ENCODE measurements at regions not wholly inside any gene's neighbourhood (a gene's known extent, or its start where the extent isn't known, plus 50 kb on each side); places are given as distances from the start of the nearest gene placed in this dataset.

- H3K4me3 ChIP-seq (replicated peaks in 1 of 4; ENCODE audit: control extremely low read depth in 1 of 4, insufficient read depth in 1 of 4, low read depth in 3 of 4, low read length in 4 of 4), result no peak overlapping the region
- DNase-seq (ENCODE audit: low read depth in 2 of 2), result peak; percentile 80 to 93
- no peak overlapping the region for H2AFZ ChIP-seq (ENCODE audit: low read length)
- no peaks in the 10 kb centered on the region for H4K20me1 ChIP-seq (ENCODE audit: control insufficient read depth, extremely low read depth, insufficient read depth, low read length)
- peaks cover 6% of the 10 kb centered on the region for H3K4me1 ChIP-seq (ENCODE audit: control insufficient read depth, extremely low read depth, insufficient read depth, low read length)
- TF ChIP-seq CTCF (conservative IDR thresholded peaks at IDR 0.05 in 1 of 2, IDR thresholded peaks at IDR 0.05 in 1 of 2; ENCODE audit: low read depth in 1 of 2, low read length in 2 of 2) (no peak), EZH2 (IDR thresholded peaks at IDR 0.05; ENCODE audit: low read length, missing control alignments) (no peak)
- no peak overlapping the region for H3K27ac ChIP-seq (ENCODE audit: insufficient read depth, low read length)
- H3K27me3 ChIP-seq (ENCODE audit: control insufficient read depth, insufficient read depth, low read length), result no peaks in the 10 kb centered on the region
- H3K36me3 ChIP-seq (ENCODE audit: control insufficient read depth, insufficient read depth, low read length), result no peaks in the 10 kb centered on the region
- H3K79me2 ChIP-seq (ENCODE audit: control insufficient read depth, insufficient read depth, low read length), result no peaks in the 10 kb centered on the region
- H3K9ac ChIP-seq (ENCODE audit: insufficient read depth, low read length), result no peak overlapping the region
- H3K9me3 ChIP-seq (ENCODE audit: control insufficient read depth, insufficient read depth, low read depth, low read length), result no peaks in the 10 kb centered on the region
- no peak overlapping the region for H3K4me2 ChIP-seq (ENCODE audit: extremely low read depth, insufficient read depth, low read length)
Observed at GRCh38 chr9:113808391-113809358, 67.4 kb upstream of the ZNF618 start.

DNA sequence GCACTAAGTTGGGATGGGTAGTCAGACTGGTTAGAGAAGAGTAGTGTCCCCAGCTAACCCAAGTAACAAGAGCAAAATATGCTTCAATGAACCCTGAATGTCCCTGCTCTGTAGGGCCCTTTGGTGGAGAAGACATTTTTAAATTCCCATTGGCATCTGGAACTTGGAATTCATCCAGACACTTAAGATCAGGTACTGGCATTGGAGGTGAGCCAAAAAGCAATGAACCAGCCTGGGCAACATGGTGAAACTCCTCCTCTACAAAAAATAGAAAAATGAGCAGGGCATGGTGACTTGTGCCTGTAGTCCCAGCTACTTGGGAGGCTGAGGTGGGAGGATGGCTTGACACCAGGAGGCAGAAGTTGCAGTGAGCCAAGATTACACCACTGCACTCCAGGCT, 58.9 kb upstream of the ZNF618 start:
- no peaks in the 10 kb centered on the region for H4K20me1 ChIP-seq (ENCODE audit: control insufficient read depth, extremely low read depth, insufficient read depth, low read length)
- no peak overlapping the region for H3K27ac ChIP-seq (ENCODE audit: insufficient read depth, low read length)
- TF ChIP-seq CTCF (conservative IDR thresholded peaks at IDR 0.05 in 1 of 2, IDR thresholded peaks at IDR 0.05 in 1 of 2; ENCODE audit: low read depth in 1 of 2, low read length in 2 of 2) (no peak), EZH2 (IDR thresholded peaks at IDR 0.05; ENCODE audit: low read length, missing control alignments) (no peak)
- H3K4me2 ChIP-seq (ENCODE audit: extremely low read depth, insufficient read depth, low read length), result no peak overlapping the region
- H3K27me3 ChIP-seq (ENCODE audit: control insufficient read depth, insufficient read depth, low read length), result no peaks in the 10 kb centered on the region
- H3K4me1 ChIP-seq (ENCODE audit: control insufficient read depth, extremely low read depth, insufficient read depth, low read length), result no peaks in the 10 kb centered on the region
- DNase-seq (ENCODE audit: low read depth in 2 of 2), result no peak
- no peaks in the 10 kb centered on the region for H3K36me3 ChIP-seq (ENCODE audit: control insufficient read depth, insufficient read depth, low read length)
- H3K9ac ChIP-seq (ENCODE audit: insufficient read depth, low read length), result no peak overlapping the region
- no peak overlapping the region for H3K4me3 ChIP-seq (replicated peaks in 1 of 4; ENCODE audit: control extremely low read depth in 1 of 4, insufficient read depth in 1 of 4, low read depth in 3 of 4, low read length in 4 of 4)
- no peaks in the 10 kb centered on the region for H3K9me3 ChIP-seq (ENCODE audit: control insufficient read depth, insufficient read depth, low read depth, low read length)
- H2AFZ ChIP-seq (ENCODE audit: low read length), result no peak overlapping the region
- no peaks in the 10 kb centered on the region for H3K79me2 ChIP-seq (ENCODE audit: control insufficient read depth, insufficient read depth, low read length)

DNA sequence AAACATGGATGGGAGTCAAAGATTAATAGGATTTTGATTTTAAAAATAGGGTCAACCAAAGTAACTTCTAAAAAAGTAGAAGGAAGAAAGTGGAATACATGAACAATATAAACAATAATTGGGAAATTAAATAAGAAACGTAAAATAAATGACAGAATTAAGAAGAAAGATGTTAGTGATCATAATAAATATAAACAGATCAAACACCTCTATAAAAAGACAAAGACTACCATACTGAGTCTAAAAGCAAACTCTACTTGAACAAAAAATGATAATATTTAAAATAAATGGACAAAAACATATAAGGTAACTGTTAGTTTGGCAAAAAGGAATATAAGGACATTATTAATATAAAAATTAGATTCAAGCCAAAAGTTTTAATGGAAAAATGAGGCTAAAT, 57.7 kb upstream of the ZNF618 start:
- Histone ChIP-seq H3K4me3 (replicated peaks in 1 of 4; ENCODE audit: control extremely low read depth in 1 of 4, insufficient read depth in 1 of 4, low read depth in 3 of 4, low read length in 4 of 4) (no peak overlapping the region), H3K36me3 (ENCODE audit: control insufficient read depth, insufficient read depth, low read length) (no peaks in the 10 kb centered on the region), H4K20me1 (ENCODE audit: control insufficient read depth, extremely low read depth, insufficient read depth, low read length) (no peaks in the 10 kb centered on the region), H3K27ac (ENCODE audit: insufficient read depth, low read length) (no peak overlapping the region), H3K79me2 (ENCODE audit: control insufficient read depth, insufficient read depth, low read length) (no peaks in the 10 kb centered on the region), H3K9me3 (ENCODE audit: control insufficient read depth, insufficient read depth, low read depth, low read length) (no peaks in the 10 kb centered on the region), H3K27me3 (ENCODE audit: control insufficient read depth, insufficient read depth, low read length) (no peaks in the 10 kb centered on the region), H3K9ac (ENCODE audit: insufficient read depth, low read length) (no peak overlapping the region), H2AFZ (ENCODE audit: low read length) (no peak overlapping the region), H3K4me1 (ENCODE audit: control insufficient read depth, extremely low read depth, insufficient read depth, low read length) (no peaks in the 10 kb centered on the region), H3K4me2 (ENCODE audit: extremely low read depth, insufficient read depth, low read length) (no peak overlapping the region)
- no peak for TF ChIP-seq CTCF (conservative IDR thresholded peaks at IDR 0.05 in 1 of 2, IDR thresholded peaks at IDR 0.05 in 1 of 2; ENCODE audit: low read depth in 1 of 2, low read length in 2 of 2)
- TF ChIP-seq EZH2 (IDR thresholded peaks at IDR 0.05; ENCODE audit: low read length, missing control alignments), result no peak
- DNase-seq (ENCODE audit: low read depth in 2 of 2), result no peak

Measured in fibroblast of lung (primary cell).